Globus pallidus (tissue), 1 donor: ENCODE measurements at regions not wholly inside any gene's neighbourhood (a gene's known extent, or its start where the extent isn't known, plus 50 kb on each side); places are given as distances from the start of the nearest gene placed in this dataset.

Source experiments
- DNase-seq: peaks from one replicate; pipeline ENCODE4 v3.0.0-alpha.2; 2015; ENCODE audit warnings: low spot score

GRCh38 chr12:130017591-130018449, 114.0 kb upstream of the TMEM132D start:
- DNase-seq: peak; percentile 87

- no peak for DNase-seq
Measured at GRCh38 chr12:130018614-130019013, 114.8 kb upstream of the TMEM132D start.

- DNase-seq: no peak
Measured at GRCh38 chr12:130026608-130027176, 122.9 kb upstream of the TMEM132D start.

- no peak for DNase-seq
Measured at GRCh38 chr12:130027798-130028197, 124.0 kb upstream of the TMEM132D start.

GRCh38 chr12:130029151-130029550, 125.3 kb upstream of the TMEM132D start:
- no peak for DNase-seq

- DNase-seq: no peak
Measured at GRCh38 chr12:130031041-130031440, 127.2 kb upstream of the TMEM132D start.

GRCh38 chr12:130031571-130032189, 127.9 kb upstream of the TMEM132D start:
- DNase-seq: peak; percentile 47

- peak; percentile 40 for DNase-seq
Measured at GRCh38 chr12:130041983-130042812, 120.1 kb upstream of the FZD10 start.

- no peak for DNase-seq
Measured at GRCh38 chr12:130043685-130044406, 118.4 kb upstream of the FZD10 start.

GRCh38 chr12:130044991-130045621, 117.2 kb upstream of the FZD10 start:
- no peak for DNase-seq

GRCh38 chr12:130049666-130050065, 112.6 kb upstream of the FZD10 start:
- DNase-seq: no peak

- no peak for DNase-seq
Measured at GRCh38 chr12:130051900-130052299, 110.4 kb upstream of the FZD10 start.

- no peak for DNase-seq
Measured at GRCh38 chr12:130053651-130054069, 108.6 kb upstream of the FZD10 start.

GRCh38 chr12:130054803-130055202, 107.5 kb upstream of the FZD10 start:
- no peak for DNase-seq

GRCh38 chr12:130058926-130059472, 103.3 kb upstream of the FZD10 start:
- DNase-seq: no peak

- DNase-seq: no peak
Measured at GRCh38 chr12:130063866-130064265, 98.4 kb upstream of the FZD10 start.

- DNase-seq: no peak
Measured at GRCh38 chr12:130064999-130065398, 97.3 kb upstream of the FZD10 start.

GRCh38 chr12:130066742-130067141, 95.5 kb upstream of the FZD10 start:
- no peak for DNase-seq

- DNase-seq: no peak
Measured at GRCh38 chr12:130068741-130069140, 93.5 kb upstream of the FZD10 start.

- DNase-seq: peak; percentile 61
Measured at GRCh38 chr12:130070126-130070611, 92.1 kb upstream of the FZD10 start.

- DNase-seq: no peak
Measured at GRCh38 chr12:130073721-130074120, 88.5 kb upstream of the FZD10 start.
